OCI-LY1 (cell line): ENCODE measurements at regions not wholly inside any gene's neighbourhood (a gene's known extent, or its start where the extent isn't known, plus 50 kb on each side); places are given as distances from the start of the nearest gene placed in this dataset.

Source experiments
- H2AFZ ChIP-seq: fragments of 200-600 bp; sonication (generic), shearing (Covaris generic); 2 replicates; pipeline ENCODE4 v1.6.0; 2014; ENCODE audit warnings: antibody characterized with exemption, mild to moderate bottlenecking, low read length
- H3F3A ChIP-seq: fragments of 200-600 bp; sonication (generic), shearing (Covaris generic); 2 replicates; pipeline ENCODE4 v1.6.0; 2014; ENCODE audit warnings: mild to moderate bottlenecking, antibody characterized with exemption, low read length, moderate library complexity; ENCODE audit not compliant: insufficient read depth
- H3K27ac ChIP-seq: fragments of 200-600 bp; sonication (generic); 2 replicates; pipeline ENCODE4 v1.5.1; 2014; ENCODE audit warnings: low read length, mixed run types, mild to moderate bottlenecking, low read depth; ENCODE audit not compliant: poor library complexity, severe bottlenecking
- H3K27me3 ChIP-seq: fragments of 200-600 bp; sonication (generic); 2 replicates; pipeline ENCODE4 v1.6.0; 2014; ENCODE audit warnings: antibody characterized with exemption, mild to moderate bottlenecking, low read length, moderate library complexity; ENCODE audit not compliant: insufficient read depth
- H3K36me3 ChIP-seq: fragments of 200-600 bp; sonication (generic); 2 replicates; pipeline ENCODE4 v1.6.1; 2014; ENCODE audit warnings: mild to moderate bottlenecking, antibody characterized with exemption, low read length, moderate library complexity, mixed read lengths; ENCODE audit not compliant: insufficient read depth
- H3K4me1 ChIP-seq: fragments of 200-600 bp; sonication (generic); 2 replicates; pipeline ENCODE4 v1.5.1; 2014; ENCODE audit warnings: mild to moderate bottlenecking, low read length, moderate library complexity; ENCODE audit not compliant: insufficient read depth, severe bottlenecking
- H3K4me2 ChIP-seq: fragments of 200-600 bp; sonication (generic), shearing (Covaris generic); 2 replicates; pipeline ENCODE4 v1.6.1; 2014; ENCODE audit warnings: low read length
- H3K4me3 ChIP-seq: fragments of 200-600 bp; sonication (generic); 2 replicates; pipeline ENCODE4 v1.5.1; 2014; ENCODE audit warnings: low read length, low read depth, mild to moderate bottlenecking, mixed read lengths; ENCODE audit not compliant: poor library complexity, severe bottlenecking
- H3K79me2 ChIP-seq: fragments of 200-600 bp; shearing (Covaris generic); 2 replicates; pipeline ENCODE4 v1.6.1; 2016; ENCODE audit warnings: mixed run types, low read length, mixed read lengths; ENCODE audit not compliant: insufficient read depth
- H3K9ac ChIP-seq: fragments of 200-600 bp; sonication (generic), shearing (Covaris generic); 2 replicates; pipeline ENCODE4 v1.6.1; 2014; ENCODE audit warnings: mild to moderate bottlenecking, low read length, mixed read lengths
- H3K9me2 ChIP-seq: fragments of 200-600 bp; sonication (generic), shearing (Covaris generic); 2 replicates; pipeline ENCODE4 v1.6.1; 2014; ENCODE audit warnings: low read depth, mild to moderate bottlenecking, low read length, mixed read lengths
- H3K9me3 ChIP-seq: fragments of 200-600 bp; shearing (Covaris generic); 2 replicates; pipeline ENCODE4 v1.6.1; 2014; ENCODE audit warnings: low read length, mixed read lengths
- H4K20me1 ChIP-seq: fragments of 200-600 bp; sonication (generic), shearing (Covaris generic); 2 replicates; pipeline ENCODE4 v1.6.0; 2016; ENCODE audit warnings: mild to moderate bottlenecking, low read length; ENCODE audit not compliant: insufficient read depth
- EZH2 ChIP-seq: fragments of 200-600 bp; sonication (generic), shearing (Covaris generic); IDR thresholded peaks from 2 replicates; pipeline ENCODE4 v1.8.0; 2017; ENCODE audit warnings: borderline replicate concordance, mixed run types, mild to moderate bottlenecking, antibody characterized with exemption, low read length, moderate library complexity, mixed read lengths
- TF ChIP-seq, protein P1 (sequence below): fragments of 200-600 bp; sonication (generic), shearing (Covaris generic); IDR thresholded peaks from 2 replicates; pipeline ENCODE4 v1.5.1; 2017; ENCODE audit warnings: mild to moderate bottlenecking, antibody characterized with exemption, low read length, moderate library complexity, mixed read lengths

DNA sequence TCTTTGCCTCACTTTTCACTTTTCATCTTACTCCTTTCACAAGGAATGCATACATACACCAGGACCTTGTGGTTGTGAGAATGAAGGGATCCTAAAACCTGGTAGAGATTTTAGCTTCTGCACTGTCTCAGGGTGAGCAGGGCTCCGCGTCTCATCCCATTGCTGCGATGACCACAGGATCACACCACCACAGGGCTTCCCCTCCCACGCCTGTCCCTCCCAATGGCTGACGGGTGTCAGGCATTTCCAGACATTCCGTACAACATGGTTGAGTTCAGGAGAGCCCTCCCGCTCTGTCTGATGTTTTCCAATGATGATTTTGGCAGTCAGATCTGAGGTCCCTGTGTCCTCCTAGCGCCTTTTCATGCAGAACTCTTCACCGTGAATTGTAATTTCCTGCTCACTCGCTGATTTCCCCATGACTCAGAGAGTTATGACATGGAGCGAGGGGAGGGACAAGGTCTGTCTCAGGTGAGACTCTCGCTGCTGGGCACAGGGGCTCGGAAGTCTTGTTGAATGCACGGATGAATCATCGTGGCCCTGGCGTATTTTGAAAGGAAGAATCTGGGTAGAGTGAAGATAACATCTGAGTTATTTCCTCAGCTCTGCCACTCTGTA, 102.8 kb downstream of the TEX29 start:
- Histone ChIP-seq H3K27ac (no peak overlapping the region), H3K27me3 (peaks cover 1% of the 10 kb centered on the region; the same call in 1 of the 2 replicates), H3K36me3 (no peaks in the 10 kb centered on the region), H3K9ac (no peak overlapping the region), H3K4me3 (no peak overlapping the region), H3F3A (no peaks in the 10 kb centered on the region), H4K20me1 (no peaks in the 10 kb centered on the region), H3K9me2 (no peaks in the 10 kb centered on the region), H3K79me2 (no peaks in the 10 kb centered on the region), H2AFZ (no peak overlapping the region), H3K9me3 (no peaks in the 10 kb centered on the region), H3K4me1 (no peaks in the 10 kb centered on the region), H3K4me2 (no peak overlapping the region)
- TF ChIP-seq, protein P1, sequence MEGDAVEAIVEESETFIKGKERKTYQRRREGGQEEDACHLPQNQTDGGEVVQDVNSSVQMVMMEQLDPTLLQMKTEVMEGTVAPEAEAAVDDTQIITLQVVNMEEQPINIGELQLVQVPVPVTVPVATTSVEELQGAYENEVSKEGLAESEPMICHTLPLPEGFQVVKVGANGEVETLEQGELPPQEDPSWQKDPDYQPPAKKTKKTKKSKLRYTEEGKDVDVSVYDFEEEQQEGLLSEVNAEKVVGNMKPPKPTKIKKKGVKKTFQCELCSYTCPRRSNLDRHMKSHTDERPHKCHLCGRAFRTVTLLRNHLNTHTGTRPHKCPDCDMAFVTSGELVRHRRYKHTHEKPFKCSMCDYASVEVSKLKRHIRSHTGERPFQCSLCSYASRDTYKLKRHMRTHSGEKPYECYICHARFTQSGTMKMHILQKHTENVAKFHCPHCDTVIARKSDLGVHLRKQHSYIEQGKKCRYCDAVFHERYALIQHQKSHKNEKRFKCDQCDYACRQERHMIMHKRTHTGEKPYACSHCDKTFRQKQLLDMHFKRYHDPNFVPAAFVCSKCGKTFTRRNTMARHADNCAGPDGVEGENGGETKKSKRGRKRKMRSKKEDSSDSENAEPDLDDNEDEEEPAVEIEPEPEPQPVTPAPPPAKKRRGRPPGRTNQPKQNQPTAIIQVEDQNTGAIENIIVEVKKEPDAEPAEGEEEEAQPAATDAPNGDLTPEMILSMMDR, result no peak
- TF ChIP-seq EZH2, result no peak

DNA sequence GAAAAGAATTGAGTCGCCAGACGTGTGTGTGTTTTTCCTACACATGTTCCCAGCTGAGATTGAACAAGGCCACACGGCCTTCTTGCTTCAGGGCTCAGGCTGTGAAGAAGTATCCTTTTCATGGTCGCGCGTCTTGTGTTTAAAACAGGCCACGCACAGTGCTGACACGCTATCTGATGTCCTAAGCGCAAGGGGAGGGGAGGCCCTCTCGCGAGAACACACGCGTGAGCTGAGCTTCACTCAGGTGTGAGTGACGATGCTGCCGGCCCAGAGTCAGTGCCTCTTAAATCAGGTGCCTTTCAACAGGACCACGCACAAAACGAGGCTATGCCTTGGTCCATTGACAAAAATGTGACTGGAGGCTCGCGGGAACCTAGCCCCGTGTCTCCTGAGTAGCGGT, 103.7 kb downstream of the TEX29 start:
- Histone ChIP-seq H3K79me2 (no peaks in the 10 kb centered on the region), H3K4me1 (no peaks in the 10 kb centered on the region), H3K4me3 (no peak overlapping the region), H3K27me3 (no peaks in the 10 kb centered on the region; the same call in 1 of the 2 replicates), H2AFZ (no peak overlapping the region), H3K9me3 (no peaks in the 10 kb centered on the region), H3K4me2 (no peak overlapping the region), H3K27ac (no peak overlapping the region), H3K9ac (no peak overlapping the region), H3K36me3 (no peaks in the 10 kb centered on the region), H3K9me2 (no peaks in the 10 kb centered on the region), H4K20me1 (no peaks in the 10 kb centered on the region), H3F3A (no peaks in the 10 kb centered on the region)
- TF ChIP-seq EZH2, result no peak
- TF ChIP-seq, protein P1, result no peak

DNA sequence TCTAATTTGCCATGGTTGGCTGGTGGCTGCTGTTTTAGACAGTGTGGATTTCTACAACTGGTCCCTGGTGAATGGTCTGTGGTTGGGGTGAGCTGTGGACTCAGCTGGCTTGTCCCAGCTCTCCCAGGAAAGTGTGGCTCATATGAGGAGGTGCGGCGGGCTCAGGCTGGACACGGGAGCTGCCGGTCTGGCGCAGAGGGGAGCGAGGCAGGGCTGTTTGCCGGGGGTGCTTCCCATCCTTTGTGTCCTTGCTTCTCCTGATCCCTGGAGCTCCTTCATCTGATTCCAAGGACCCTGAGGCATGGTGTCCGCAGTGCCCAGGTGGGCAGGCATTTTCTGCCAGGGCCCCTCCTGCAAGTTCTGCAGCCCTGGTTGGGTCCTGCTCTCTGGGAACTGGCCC, 104.9 kb downstream of the TEX29 start:
- H3K4me1 ChIP-seq, result no peaks in the 10 kb centered on the region
- H3K4me3 ChIP-seq, result no peak overlapping the region
- H3K9me3 ChIP-seq, result no peaks in the 10 kb centered on the region
- no peaks in the 10 kb centered on the region; the same call in 1 of the 2 replicates for H3K27me3 ChIP-seq
- H3F3A ChIP-seq, result no peaks in the 10 kb centered on the region
- no peaks in the 10 kb centered on the region for H3K79me2 ChIP-seq
- no peak overlapping the region for H3K4me2 ChIP-seq
- TF ChIP-seq, protein P1, result no peak
- no peak for TF ChIP-seq EZH2
- no peak overlapping the region for H2AFZ ChIP-seq
- no peaks in the 10 kb centered on the region for H3K36me3 ChIP-seq
- H3K9me2 ChIP-seq, result no peaks in the 10 kb centered on the region
- no peak overlapping the region for H3K9ac ChIP-seq
- no peaks in the 10 kb centered on the region for H4K20me1 ChIP-seq
- H3K27ac ChIP-seq, result no peak overlapping the region
